ENCODE measurements at regions not wholly inside any gene's neighbourhood (a gene's known extent, or its start where the extent isn't known, plus 50 kb on each side); places are given as distances from the start of the nearest gene placed in this dataset.
"Not testable (repeated sequence)": the region's sequence is repeated elsewhere in the genome, so short reads cannot be mapped to it uniquely, and the experiment has no call there.

DNA sequence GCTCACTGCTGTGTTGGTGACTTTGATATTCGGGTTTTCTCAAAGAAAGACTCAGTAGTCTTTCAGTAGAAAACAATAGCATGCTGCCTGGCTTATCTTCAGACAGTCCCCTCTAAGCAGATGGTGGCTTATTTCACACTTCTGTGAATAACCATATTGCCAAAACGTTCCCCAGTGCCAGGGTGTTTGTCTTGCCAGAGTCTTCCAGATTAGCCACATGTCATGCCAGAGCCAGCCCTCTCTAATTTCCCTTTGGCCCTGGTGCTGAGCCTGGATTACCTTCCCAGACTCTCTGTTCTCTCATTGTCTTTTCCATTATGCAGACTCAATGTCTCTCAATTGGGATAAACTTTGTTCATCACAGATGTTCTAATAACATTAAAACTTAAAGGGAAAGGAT lies 488.0 kb upstream of the ATXN8OS start:
- Mint-ChIP-seq H3K27me3 (no peaks in the 10 kb centered on the region), H3K27ac (no peak overlapping the region), H3K36me3 (no peaks in the 10 kb centered on the region), H3K9me3 (no peaks in the 10 kb centered on the region), H3K4me3 (no peak overlapping the region), H3K4me1 (ENCODE audit: unreplicated experiment) (peaks cover 3% of the 10 kb centered on the region)
- TF ChIP-seq, protein P1, sequence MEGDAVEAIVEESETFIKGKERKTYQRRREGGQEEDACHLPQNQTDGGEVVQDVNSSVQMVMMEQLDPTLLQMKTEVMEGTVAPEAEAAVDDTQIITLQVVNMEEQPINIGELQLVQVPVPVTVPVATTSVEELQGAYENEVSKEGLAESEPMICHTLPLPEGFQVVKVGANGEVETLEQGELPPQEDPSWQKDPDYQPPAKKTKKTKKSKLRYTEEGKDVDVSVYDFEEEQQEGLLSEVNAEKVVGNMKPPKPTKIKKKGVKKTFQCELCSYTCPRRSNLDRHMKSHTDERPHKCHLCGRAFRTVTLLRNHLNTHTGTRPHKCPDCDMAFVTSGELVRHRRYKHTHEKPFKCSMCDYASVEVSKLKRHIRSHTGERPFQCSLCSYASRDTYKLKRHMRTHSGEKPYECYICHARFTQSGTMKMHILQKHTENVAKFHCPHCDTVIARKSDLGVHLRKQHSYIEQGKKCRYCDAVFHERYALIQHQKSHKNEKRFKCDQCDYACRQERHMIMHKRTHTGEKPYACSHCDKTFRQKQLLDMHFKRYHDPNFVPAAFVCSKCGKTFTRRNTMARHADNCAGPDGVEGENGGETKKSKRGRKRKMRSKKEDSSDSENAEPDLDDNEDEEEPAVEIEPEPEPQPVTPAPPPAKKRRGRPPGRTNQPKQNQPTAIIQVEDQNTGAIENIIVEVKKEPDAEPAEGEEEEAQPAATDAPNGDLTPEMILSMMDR (conservative IDR thresholded peaks at IDR 0.05): no peak
- no peak for DNase-seq (ENCODE audit: extremely low spot score, unreplicated experiment)

DNA sequence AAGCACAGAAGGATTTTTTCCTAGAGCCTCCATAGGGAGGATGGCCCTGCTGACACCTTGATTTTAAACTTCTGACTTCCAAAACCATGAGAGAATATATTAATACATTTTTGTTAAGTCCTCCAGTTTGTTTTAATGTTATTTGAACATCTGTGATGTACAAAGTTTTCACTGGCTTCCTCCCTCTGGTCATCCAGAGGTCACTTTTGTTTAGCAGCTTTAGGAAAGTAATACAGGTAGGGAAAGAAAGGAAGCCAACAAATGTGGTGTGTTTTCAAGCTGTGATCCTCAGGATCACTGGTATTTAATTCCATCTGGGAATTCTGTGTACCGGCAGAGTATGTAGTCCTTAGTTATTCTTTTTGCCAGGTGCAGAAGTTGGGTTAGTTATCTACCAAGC lies 488.8 kb upstream of the ATXN8OS start:
- H3K27ac Mint-ChIP-seq: no peak overlapping the region
- TF ChIP-seq, protein P1 (conservative IDR thresholded peaks at IDR 0.05): no peak
- H3K9me3 Mint-ChIP-seq: no peaks in the 10 kb centered on the region
- DNase-seq (ENCODE audit: extremely low spot score, unreplicated experiment): no peak
- no peak overlapping the region for H3K4me3 Mint-ChIP-seq
- H3K4me1 Mint-ChIP-seq (ENCODE audit: unreplicated experiment): peaks cover 3% of the 10 kb centered on the region
- no peaks in the 10 kb centered on the region for H3K27me3 Mint-ChIP-seq
- no peaks in the 10 kb centered on the region for H3K36me3 Mint-ChIP-seq

DNA sequence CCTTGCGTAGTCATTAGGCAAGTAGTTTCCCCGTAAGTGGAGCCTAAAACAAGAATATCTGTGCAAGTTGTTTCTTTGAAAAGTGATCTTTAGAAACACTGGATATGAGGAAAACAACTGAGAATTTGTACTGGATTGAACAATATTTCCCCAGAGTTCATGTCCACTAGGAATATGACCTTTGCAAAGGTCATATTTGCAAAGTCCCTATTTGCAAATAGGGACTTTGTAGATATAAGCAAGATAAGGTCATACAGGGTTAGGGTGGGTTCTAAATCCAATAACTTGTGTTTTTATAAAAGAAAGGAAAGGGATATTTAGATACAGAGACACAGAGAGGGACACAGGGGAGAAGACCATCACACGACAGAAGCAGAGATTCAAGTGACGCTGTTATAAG lies 489.2 kb upstream of the ATXN8OS start:
- no peak for DNase-seq (ENCODE audit: extremely low spot score, unreplicated experiment)
- no peak overlapping the region for H3K4me3 Mint-ChIP-seq
- H3K27me3 Mint-ChIP-seq: no peaks in the 10 kb centered on the region
- H3K4me1 Mint-ChIP-seq (ENCODE audit: unreplicated experiment): peaks cover 3% of the 10 kb centered on the region
- no peaks in the 10 kb centered on the region for H3K36me3 Mint-ChIP-seq
- TF ChIP-seq, protein P1 (conservative IDR thresholded peaks at IDR 0.05): no peak
- H3K27ac Mint-ChIP-seq: no peak overlapping the region
- H3K9me3 Mint-ChIP-seq: no peaks in the 10 kb centered on the region

DNA sequence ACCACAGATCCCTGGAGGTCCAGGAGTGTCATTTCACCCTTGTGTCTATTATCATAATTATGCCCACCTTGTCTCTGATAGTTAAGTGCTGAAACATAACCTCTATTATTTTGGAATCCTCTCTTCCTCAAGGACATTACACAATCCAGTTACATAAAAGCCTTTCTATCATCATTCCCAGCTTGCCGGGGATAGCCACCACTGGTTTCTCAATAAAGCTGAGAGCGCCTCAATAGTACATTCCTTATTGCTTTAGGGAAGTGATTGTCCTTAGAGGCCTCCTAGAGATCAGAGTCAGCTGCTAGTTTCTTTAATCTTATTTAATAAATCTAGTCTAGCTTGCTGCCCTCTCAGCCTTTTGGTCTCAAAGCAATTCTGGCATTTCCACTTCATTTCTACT lies 490.0 kb upstream of the ATXN8OS start:
- no peaks in the 10 kb centered on the region for H3K36me3 Mint-ChIP-seq
- H3K9me3 Mint-ChIP-seq: no peaks in the 10 kb centered on the region
- H3K4me1 Mint-ChIP-seq (ENCODE audit: unreplicated experiment): peaks cover 3% of the 10 kb centered on the region
- no peak overlapping the region for H3K27ac Mint-ChIP-seq
- H3K4me3 Mint-ChIP-seq: no peak overlapping the region
- no peaks in the 10 kb centered on the region for H3K27me3 Mint-ChIP-seq
- TF ChIP-seq, protein P1 (conservative IDR thresholded peaks at IDR 0.05): no peak
- no peak for DNase-seq (ENCODE audit: extremely low spot score, unreplicated experiment)

DNA sequence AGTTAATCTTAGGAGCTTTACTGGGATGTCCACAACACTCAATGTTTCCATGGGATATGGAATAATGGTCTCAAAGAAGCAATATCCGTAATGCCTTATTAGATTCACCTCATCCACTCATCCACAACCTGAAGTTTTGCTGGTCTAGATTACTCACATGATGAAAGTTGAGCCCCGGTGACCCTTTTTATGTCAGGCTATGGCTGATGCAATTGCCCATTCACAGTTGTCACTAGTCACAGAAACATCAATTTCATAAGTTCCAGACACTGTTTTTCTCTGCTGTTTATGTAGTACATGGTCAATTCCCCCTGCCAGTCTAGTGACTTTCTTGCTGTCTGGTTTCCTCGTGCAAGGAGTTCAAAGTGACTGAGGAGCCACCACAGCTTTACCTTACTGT lies 491.2 kb upstream of the ATXN8OS start:
- Mint-ChIP-seq H3K27ac (no peak overlapping the region), H3K4me1 (ENCODE audit: unreplicated experiment) (peaks cover 12% of the 10 kb centered on the region), H3K36me3 (no peaks in the 10 kb centered on the region), H3K9me3 (peaks cover 9% of the 10 kb centered on the region), H3K4me3 (no peak overlapping the region), H3K27me3 (no peaks in the 10 kb centered on the region)
- DNase-seq (ENCODE audit: extremely low spot score, unreplicated experiment): no peak
- TF ChIP-seq, protein P1 (conservative IDR thresholded peaks at IDR 0.05): no peak

DNA sequence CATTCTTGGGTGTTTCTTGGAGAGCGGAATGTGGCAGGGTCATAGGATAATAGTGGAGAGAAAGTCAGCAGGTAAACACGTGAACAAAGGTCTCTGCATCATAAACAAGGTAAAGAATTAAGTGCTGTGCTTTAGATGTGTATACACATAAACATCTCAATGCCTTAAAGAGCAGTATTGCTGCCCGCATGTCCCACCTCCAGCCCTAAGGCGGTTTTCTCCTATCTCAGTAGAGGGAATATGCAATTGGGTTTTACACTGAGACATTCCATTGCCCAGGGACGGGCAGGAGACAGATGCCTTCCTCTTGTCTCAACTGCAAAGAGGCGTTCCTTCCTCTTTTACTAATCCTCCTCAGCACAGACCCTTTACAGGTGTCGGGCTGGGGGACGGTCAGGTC lies 492.6 kb upstream of the ATXN8OS start:
- peaks cover 12% of the 10 kb centered on the region for H3K4me1 Mint-ChIP-seq (ENCODE audit: unreplicated experiment)
- not testable (repeated sequence) for H3K36me3 Mint-ChIP-seq; H3K9me3 Mint-ChIP-seq; H3K27ac Mint-ChIP-seq; DNase-seq (ENCODE audit: extremely low spot score, unreplicated experiment); H3K27me3 Mint-ChIP-seq; H3K4me3 Mint-ChIP-seq
